Dermis blood vessel endothelial cell (primary cell): ENCODE measurements at regions not wholly inside any gene's neighbourhood (a gene's known extent, or its start where the extent isn't known, plus 50 kb on each side); places are given as distances from the start of the nearest gene placed in this dataset.
A peak's percentile ranks its signal among the peaks of the same experiment; 100 is the strongest.

Experiments
- DNase-seq: peaks from one replicate; pipeline ENCODE4 v3.0.0; 2010

- DNase-seq, result peak; percentile 5
Measured at GRCh38 chr15:36361351-36361870, 218.0 kb upstream of the CDIN1 start.

GRCh38 chr15:36362509-36362915, 216.9 kb upstream of the CDIN1 start:
- no peak for DNase-seq

- no peak for DNase-seq
Measured at GRCh38 chr15:36363335-36363734, 216.1 kb upstream of the CDIN1 start.

DNA sequence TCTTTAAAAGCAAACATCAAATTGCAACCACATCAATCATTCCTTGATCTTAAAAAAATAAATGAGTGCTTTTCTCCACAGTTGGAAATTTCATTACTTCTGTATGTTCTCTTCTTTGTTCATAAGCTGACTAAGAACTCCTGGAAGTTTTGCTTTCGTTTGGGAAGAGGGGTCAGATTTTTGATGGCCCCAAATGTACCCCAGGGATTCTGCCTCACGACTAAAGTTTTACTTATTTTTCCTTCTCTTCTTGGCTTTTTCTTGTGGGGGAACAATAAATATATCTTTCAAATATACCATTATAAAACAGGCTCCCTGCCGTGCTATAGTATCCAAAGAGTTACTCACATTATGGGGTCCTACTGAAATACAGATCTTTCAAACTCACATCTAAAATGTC, 215.0 kb upstream of the CDIN1 start:
- no peak for DNase-seq

DNA sequence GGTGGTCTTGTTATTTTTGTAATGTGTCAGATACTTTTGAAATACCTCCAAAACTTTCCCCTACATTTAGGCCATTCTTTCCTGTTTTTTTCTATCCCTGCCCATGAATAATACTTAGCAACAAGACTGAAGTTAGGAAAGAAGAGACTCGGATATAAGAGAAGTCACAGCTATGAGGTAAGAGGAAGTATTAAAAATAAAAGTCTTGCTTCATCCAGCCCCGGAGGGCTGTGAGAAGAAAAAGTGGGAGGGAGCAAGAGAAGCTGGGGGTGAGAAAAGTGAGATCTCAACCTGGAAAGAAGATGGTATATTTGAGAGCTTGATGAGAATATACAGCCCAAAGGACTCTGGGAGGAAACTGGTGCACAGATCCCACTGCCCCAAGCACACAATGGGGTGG, 213.5 kb upstream of the CDIN1 start:
- DNase-seq, result no peak

DNA sequence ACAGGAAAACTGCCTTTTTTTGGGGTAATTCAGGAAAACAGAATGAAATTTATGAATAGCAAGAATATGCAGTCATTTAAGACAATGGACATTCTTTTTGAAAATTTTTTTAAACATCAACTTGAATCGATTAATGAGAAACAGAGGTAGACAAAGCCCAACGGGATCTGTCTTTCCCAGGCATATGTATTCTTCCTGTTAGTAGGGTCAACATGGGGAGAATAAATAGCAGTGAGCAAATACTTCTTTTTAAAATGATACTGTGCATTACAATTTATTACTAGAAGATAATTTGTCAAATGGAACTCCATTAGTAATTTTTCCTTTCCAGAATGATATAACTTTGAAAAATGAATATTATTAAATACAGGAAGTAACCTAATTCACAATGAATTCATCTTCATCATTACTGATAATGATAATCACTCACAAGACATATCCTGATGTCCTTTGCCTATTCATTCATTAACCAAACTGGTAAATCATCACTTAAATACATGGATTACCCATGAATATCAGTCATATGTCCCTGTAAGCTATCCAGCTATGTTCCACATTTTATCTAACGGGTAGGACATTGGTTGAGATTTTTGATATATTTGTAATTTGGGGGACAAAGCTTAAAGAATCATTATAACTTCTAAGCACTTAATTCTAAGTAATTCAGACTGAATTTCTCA, 209.2 kb upstream of the CDIN1 start:
- no peak for DNase-seq

- DNase-seq, result peak; percentile 54
Measured at GRCh38 chr15:36370731-36371112, 208.7 kb upstream of the CDIN1 start.

- no peak for DNase-seq
Measured at GRCh38 chr15:36371509-36371908, 207.9 kb upstream of the CDIN1 start.

DNA sequence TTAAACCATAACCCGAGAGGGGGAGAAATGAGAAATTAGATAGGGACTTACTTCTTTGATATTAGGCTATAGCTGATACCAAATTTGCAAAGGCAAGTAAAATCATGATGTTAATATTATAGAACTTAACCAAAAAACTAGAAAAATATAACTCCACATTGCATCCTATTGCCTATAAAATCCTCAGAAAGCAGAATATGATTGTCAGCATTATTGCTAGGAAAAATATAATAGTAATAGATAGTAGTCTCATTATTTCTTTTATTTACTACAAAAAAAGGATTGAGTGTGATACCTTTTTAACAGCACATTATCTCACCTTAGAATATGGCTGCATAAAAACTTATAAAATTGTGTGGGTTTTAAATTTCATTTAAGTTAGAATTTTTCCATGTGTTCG, 206.5 kb upstream of the CDIN1 start:
- no peak for DNase-seq

DNA sequence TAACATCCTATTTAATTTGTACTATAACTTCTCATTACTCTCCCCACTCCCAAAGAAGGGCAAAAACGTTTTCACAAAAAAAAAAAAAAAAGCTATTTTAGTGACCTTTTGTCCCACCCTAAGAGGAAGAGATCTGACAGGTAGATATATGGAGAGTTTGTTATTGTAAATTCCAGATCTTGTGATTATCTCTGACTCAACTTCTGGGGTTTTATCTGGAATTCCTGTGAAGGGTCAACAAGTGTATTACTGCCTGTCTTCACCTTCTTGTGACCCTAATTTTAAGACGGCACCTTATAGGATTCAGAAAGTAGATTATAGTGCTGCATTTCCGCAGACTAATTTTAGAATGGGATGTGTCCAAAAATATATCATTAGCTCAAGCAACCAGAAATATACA, 205.9 kb upstream of the CDIN1 start:
- peak; percentile 24 for DNase-seq

DNA sequence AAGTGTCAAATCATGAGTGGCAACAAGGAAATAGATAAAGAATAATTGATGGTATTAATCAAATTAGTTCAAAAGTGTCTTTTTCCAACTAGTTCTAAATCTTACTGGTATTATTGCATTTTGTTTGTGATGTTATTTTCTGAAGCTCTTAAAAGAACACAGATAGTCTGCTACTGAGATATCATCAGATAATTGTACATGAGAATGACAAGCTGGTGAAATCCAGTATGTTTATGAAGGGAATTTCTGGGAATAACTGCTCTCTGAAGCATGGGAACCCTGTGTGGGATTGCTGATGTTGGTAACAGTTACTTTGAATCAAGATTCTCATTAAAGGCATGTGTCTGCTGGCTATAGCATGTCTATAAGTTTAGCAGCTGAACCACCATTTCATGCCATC, 190.3 kb upstream of the CDIN1 start:
- no peak for DNase-seq

DNA sequence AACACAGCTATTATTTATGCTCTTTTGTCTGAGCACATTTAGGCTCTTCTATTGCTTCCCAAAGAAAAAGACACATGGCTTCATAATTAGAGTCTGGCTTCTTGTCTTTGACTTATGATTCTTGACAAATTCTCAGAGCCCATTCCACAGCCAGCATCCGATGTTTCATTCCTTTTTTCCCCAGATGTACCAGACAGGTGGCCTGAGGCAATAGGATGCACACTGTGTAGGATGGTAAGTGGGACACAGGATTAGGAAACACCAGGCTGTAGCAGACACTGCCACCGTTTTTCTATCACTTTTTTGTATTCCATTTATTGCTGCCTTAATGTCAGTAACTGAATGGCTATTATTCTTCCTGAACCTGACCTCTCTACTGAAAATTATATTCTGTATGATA, 188.9 kb upstream of the CDIN1 start:
- no peak for DNase-seq

GRCh38 chr15:36392676-36393266, 186.7 kb upstream of the CDIN1 start:
- DNase-seq, result no peak

DNA sequence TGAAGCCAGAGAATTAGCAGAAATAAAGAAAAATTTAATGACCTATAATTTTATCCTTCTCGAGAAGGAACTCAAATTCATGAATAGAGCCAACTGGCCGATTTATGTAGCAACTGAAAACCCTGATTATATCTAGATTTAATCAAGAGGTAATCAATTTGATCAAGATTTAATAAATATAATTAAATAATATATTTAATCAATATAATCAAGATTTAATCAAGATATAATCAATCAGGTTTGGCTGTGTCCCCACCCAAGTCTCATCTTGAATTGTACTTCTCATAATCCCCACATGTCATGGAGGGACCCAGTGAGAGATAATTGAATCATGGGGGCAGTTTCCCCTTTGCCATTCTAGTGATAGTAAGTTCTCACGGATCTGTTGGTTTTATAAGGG, 181.2 kb upstream of the CDIN1 start:
- DNase-seq, result no peak

- DNase-seq, result no peak
Measured at GRCh38 chr15:36399276-36399675, 180.2 kb upstream of the CDIN1 start.

GRCh38 chr15:36400936-36401585, 178.4 kb upstream of the CDIN1 start:
- DNase-seq, result no peak

GRCh38 chr15:36401586-36401966, 177.8 kb upstream of the CDIN1 start:
- no peak for DNase-seq

- DNase-seq, result no peak
Measured at GRCh38 chr15:36403351-36403750, 176.1 kb upstream of the CDIN1 start.

DNA sequence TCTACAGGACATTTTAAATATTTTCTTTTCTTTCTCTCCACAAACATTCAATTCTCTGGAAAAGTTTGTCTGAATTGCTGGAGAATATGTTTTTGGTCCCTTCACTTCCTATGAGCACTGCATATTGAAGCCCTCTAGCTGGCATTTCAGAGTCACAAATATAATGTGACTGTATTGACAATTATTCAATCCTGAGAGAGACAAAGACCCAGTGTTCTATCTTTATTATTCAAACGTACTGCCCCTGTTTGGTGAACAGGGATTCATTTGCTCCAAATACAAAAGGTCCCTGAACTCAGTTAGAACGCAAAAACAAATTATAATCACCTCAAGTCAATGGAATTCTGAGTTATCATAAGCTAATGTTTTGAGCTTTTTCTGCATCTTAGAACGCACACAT, 173.1 kb upstream of the CDIN1 start:
- no peak for DNase-seq

GRCh38 chr15:36406911-36407310, 172.5 kb upstream of the CDIN1 start:
- DNase-seq, result no peak

DNA sequence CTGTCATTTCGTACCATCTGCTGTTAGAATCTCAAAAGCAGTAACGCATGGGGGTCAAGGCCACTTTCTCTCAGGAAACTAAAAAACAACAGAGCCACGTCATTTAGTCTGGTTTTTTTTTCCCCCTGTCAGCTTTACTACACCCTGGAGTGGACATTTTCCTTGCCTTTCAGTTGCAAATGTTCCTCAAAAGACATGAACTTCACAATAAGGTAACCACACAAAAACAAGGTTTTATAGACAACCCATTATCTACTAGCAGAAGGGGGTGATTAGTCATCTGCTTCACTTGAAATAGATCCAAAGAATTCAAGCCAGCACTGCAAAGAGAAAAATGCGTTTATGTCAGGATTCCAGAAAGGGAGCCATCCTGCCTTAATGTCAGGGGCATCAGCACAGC, 171.8 kb upstream of the CDIN1 start:
- peak; percentile 32 for DNase-seq

GRCh38 chr15:36409819-36410218, 169.6 kb upstream of the CDIN1 start:
- no peak for DNase-seq

GRCh38 chr15:36414670-36415069, 164.8 kb upstream of the CDIN1 start:
- DNase-seq, result peak; percentile 13

DNA sequence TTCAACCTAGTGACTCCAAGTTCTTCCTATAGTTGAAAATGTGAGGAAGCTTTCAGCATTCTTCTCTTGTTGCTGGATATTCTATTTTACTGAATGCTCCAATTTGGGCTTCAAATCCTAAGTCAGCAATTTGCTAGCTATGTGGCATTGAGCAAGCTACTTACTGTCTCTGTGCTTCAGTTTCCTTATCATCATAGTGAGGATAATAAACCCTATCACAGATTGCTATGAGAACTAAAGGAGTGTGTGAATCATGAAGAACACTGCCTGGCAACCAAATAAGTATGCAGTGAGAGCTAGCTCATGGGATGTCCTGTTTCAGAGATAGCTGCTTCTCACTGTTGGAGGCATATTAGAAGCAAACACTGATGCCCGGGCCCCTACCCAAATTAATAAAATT, 163.8 kb upstream of the CDIN1 start:
- DNase-seq, result no peak
